K562 (cell line): ENCODE measurements at regions not wholly inside any gene's neighbourhood (a gene's known extent, or its start where the extent isn't known, plus 50 kb on each side); places are given as distances from the start of the nearest gene placed in this dataset.

Experiments
- ATAC-seq: fragments of 200-7000 bp; cut with Tn5 transposase; 3 replicates; pipeline ENCODE4 v1.9.1; 2020; ENCODE audit warnings: moderate library complexity
- BruUV-seq: library from RNA; stranded (reverse); fragments of 400-500 nt; replicated peaks from 2 replicates; lab custom pipeline; 2021; lab: Mats Ljungman, UMichigan
- CTCF ChIA-PET: fragments of 300-600 bp; formaldehyde crosslinking; extraction: SDS; loops from one replicate; lab custom pipeline; 2021; ENCODE audit warnings: low intra/inter-chr PET ratio; lab: Yijun Ruan, JAX
- POLR2A ChIA-PET: fragments of 300-600, 350-650 bp; sonication (Branson Sonifier 250); formaldehyde crosslinking; extraction: SDS; loops from one replicate; lab custom pipeline; 2021; ENCODE audit warnings: antibody characterized with exemption, inconsistent platforms; lab: Yijun Ruan, JAX
- DNase-seq, 4 experiments: peaks; one replicate each; pipeline versions ENCODE4 v3.0.0 to v3.0.0-alpha.2; 2011 to 2018; ENCODE audit warnings: low spot score in 3 of 4, mixed read lengths in 3 of 4; ENCODE audit errors: extremely low read depth in 1 of 4
- FAIRE-seq: peaks from 2 replicates; lab custom pipeline; 2011; peaks lifted over from hg19 to GRCh38; lab: Jason Lieb, UNC
- H2AFZ ChIP-seq: 2 replicates; pipeline ENCODE4 v1.6.0; 2011; ENCODE audit warnings: low read depth, low read length, control low read depth, inconsistent platforms
- H3K27ac ChIP-seq: fragments of 200-600 bp; 3 replicates; pipeline ENCODE4 v1.8.0; 2011; ENCODE audit warnings: low read depth, mild to moderate bottlenecking, control low read depth, inconsistent platforms, low read length, moderate library complexity, mixed read lengths; ENCODE audit errors: extremely low read depth
- H3K27me3 ChIP-seq, 2 experiments: fragments of 300-600 bp in 1 of 2; 2 replicates in 1 of 2; 3 replicates in 1 of 2; pipeline versions ENCODE4 v1.6.0 to v1.8.0; 2011; ENCODE audit warnings: inconsistent platforms in 2 of 2, low read length in 2 of 2, mild to moderate bottlenecking in 1 of 2, mixed read lengths in 1 of 2, moderate library complexity in 1 of 2; ENCODE audit not compliant: control insufficient read depth in 2 of 2, insufficient read depth in 2 of 2
- H3K36me3 ChIP-seq: fragments of 300-600 bp; 3 replicates; pipeline ENCODE4 v1.8.0; 2011; ENCODE audit warnings: mild to moderate bottlenecking, low read length, inconsistent platforms; ENCODE audit not compliant: control insufficient read depth, insufficient read depth
- H3K4me1 ChIP-seq, 2 experiments: fragments of 200-600 bp in 1 of 2; replicated peaks in 1 of 2; 2 replicates in 1 of 2; 3 replicates in 1 of 2; pipeline versions ENCODE4 v1.5.1 to v1.8.0; 2011; ENCODE audit warnings: inconsistent platforms in 2 of 2, low read length in 2 of 2, mild to moderate bottlenecking in 1 of 2, mixed read lengths in 1 of 2, moderate library complexity in 1 of 2; ENCODE audit not compliant: control insufficient read depth in 2 of 2, insufficient read depth in 2 of 2
- H3K4me2 ChIP-seq: 2 replicates; pipeline ENCODE4 v1.6.1; 2011; ENCODE audit warnings: low read length, control low read depth, inconsistent platforms, mixed read lengths; ENCODE audit not compliant: insufficient read depth
- H3K4me3 ChIP-seq: fragments of 200-600 bp; sonication (generic), shearing (Covaris generic); 2 replicates; pipeline ENCODE4 v1.5.1; 2016; ENCODE audit warnings: control low read depth, inconsistent platforms
- H3K79me2 ChIP-seq: fragments of 200-600 bp; 3 replicates; pipeline ENCODE4 v1.8.0; 2011; ENCODE audit warnings: low read length, inconsistent platforms; ENCODE audit not compliant: control insufficient read depth, insufficient read depth
- H3K9ac ChIP-seq, 2 experiments: 2 replicates each; pipeline versions ENCODE4 v1.6.0 to v1.6.1; 2011; ENCODE audit warnings: low read depth in 2 of 2, low read length in 2 of 2, control low read depth in 1 of 2, inconsistent platforms in 1 of 2, mild to moderate bottlenecking in 1 of 2, mixed read lengths in 1 of 2; ENCODE audit not compliant: insufficient read depth in 1 of 2
- H3K9me1 ChIP-seq: one replicate; pipeline ENCODE4 v1.6.0; 2011; ENCODE audit warnings: inconsistent platforms, mild to moderate bottlenecking, low read length, moderate library complexity; ENCODE audit not compliant: control insufficient read depth, insufficient read depth
- H3K9me3 ChIP-seq: replicated peaks from 2 replicates; pipeline ENCODE4 v1.5.1; 2011; ENCODE audit warnings: low read depth, low read length, inconsistent platforms; ENCODE audit not compliant: control insufficient read depth, insufficient read depth
- H4K20me1 ChIP-seq: replicated peaks from 2 replicates; pipeline ENCODE4 v1.6.1; 2011; ENCODE audit warnings: low read length, inconsistent platforms, mixed read lengths; ENCODE audit not compliant: control insufficient read depth, insufficient read depth
- ARID3B ChIP-seq: fragments of 250-450 bp; sonication (Bioruptor Pico); IDR thresholded peaks from 2 replicates; pipeline ENCODE4 v1.4.0; 2020; ENCODE audit warnings: borderline replicate concordance
- DACH1 ChIP-seq: fragments of 450-650 bp; IDR thresholded peaks from 2 replicates; pipeline ENCODE4 v1.6.1; 2018; ENCODE audit not compliant: partially characterized antibody
- ETS1 ChIP-seq: conservative IDR thresholded peaks from 2 replicates; pipeline ENCODE4 v1.6.1; 2011; ENCODE audit warnings: low read depth, mild to moderate bottlenecking, low read length; ENCODE audit not compliant: control insufficient read depth
- HOXB6 ChIP-seq: fragments of 250-450 bp; sonication (Bioruptor Pico); IDR thresholded peaks from 2 replicates; pipeline ENCODE4 v1.5.1; 2022; ENCODE audit warnings: mild to moderate bottlenecking, borderline replicate concordance
- IRF2 ChIP-seq: sonication (generic); formaldehyde crosslinking; IDR thresholded peaks from 2 replicates; pipeline ENCODE4 v1.8.1; 2022; ENCODE audit warnings: mild to moderate bottlenecking, missing genetic modification reagents
- KDM2B ChIP-seq: fragments of 250-450 bp; sonication (Bioruptor Pico); IDR thresholded peaks from 2 replicates; pipeline ENCODE4 v1.8.0; 2021; ENCODE audit warnings: mild to moderate bottlenecking, moderate library complexity
- MTA3 ChIP-seq: fragments of 450-650 bp; formaldehyde crosslinking; IDR thresholded peaks from 2 replicates; pipeline ENCODE4 v1.6.1; 2017; ENCODE audit warnings: mild to moderate bottlenecking, borderline replicate concordance
- NFXL1 ChIP-seq: fragments of 450-650 bp; formaldehyde crosslinking; IDR thresholded peaks from 2 replicates; pipeline ENCODE4 v1.4.0; 2021; ENCODE audit warnings: mild to moderate bottlenecking
- PHTF2 ChIP-seq: fragments of 250-450 bp; sonication (Bioruptor Pico); IDR thresholded peaks from 2 replicates; pipeline ENCODE4 v1.5.0; 2021; ENCODE audit warnings: mild to moderate bottlenecking
- POLR2A ChIP-seq: fragments of 450-650 bp; conservative IDR thresholded peaks from 2 replicates; pipeline ENCODE4 v1.6.1; 2016
- RBM15 ChIP-seq: fragments of 200-400 bp; formaldehyde crosslinking; IDR thresholded peaks from 2 replicates; pipeline ENCODE4 v1.6.1; 2018; ENCODE audit warnings: mild to moderate bottlenecking, low read length, moderate library complexity; ENCODE audit not compliant: insufficient read depth
- THRAP3 ChIP-seq: fragments of 450-650 bp; IDR thresholded peaks from 2 replicates; pipeline ENCODE4 v1.6.1; 2016; ENCODE audit warnings: mild to moderate bottlenecking, inconsistent platforms, borderline replicate concordance
- ZNF212 ChIP-seq: fragments of 450-650 bp; formaldehyde crosslinking; IDR thresholded peaks from 2 replicates; pipeline ENCODE4 v1.4.0; 2020; ENCODE audit warnings: mild to moderate bottlenecking
- ZNF24 ChIP-seq: fragments of 450-650 bp; IDR thresholded peaks from 2 replicates; pipeline ENCODE4 v1.6.1; 2016
- ZNF398 ChIP-seq: fragments of 250-450 bp; sonication (Bioruptor Pico); IDR thresholded peaks from 2 replicates; pipeline ENCODE4 v1.8.0; 2021; ENCODE audit warnings: moderate library complexity, mild to moderate bottlenecking, inconsistent platforms
- ZNF57 ChIP-seq: fragments of 450-650 bp; formaldehyde crosslinking; IDR thresholded peaks from 2 replicates; pipeline ENCODE4 v1.4.0; 2020; ENCODE audit warnings: mild to moderate bottlenecking, moderate library complexity
- ZNF589 ChIP-seq: fragments of 200-800 bp; sonication (Bioruptor generic); IDR thresholded peaks from 2 replicates; pipeline ENCODE4 v1.6.1; 2016; ENCODE audit warnings: low read depth, missing genetic modification characterization, missing compliant biosample characterization
- ZSCAN29 ChIP-seq: fragments of 450-650 bp; IDR thresholded peaks from 2 replicates; pipeline ENCODE4 v1.6.1; 2017
- WGBS: fragments of 100-300 bp; shearing (Covaris generic); methylation state at CpG from one replicate; pipeline ENCODE4 v1.1.6; 2016; ENCODE audit warnings: low coverage, mixed read lengths; ENCODE audit not compliant: insufficient coverage; ENCODE audit errors: missing lambda C conversion rate; 5-methylcytosine and 5-hydroxymethylcytosine counted together
- in situ Hi-C: fragments of 300-500 bp; cut with MboI; formaldehyde crosslinking; loops from 4 replicates; pipeline ENCODE4 v1.15.0; 2018; ENCODE audit warnings: inconsistent platforms, mixed read lengths
- intact Hi-C: fragments of 100-400 bp; cut with micrococcal nuclease; formaldehyde crosslinking; loops from 2 replicates; pipeline ENCODE4 v1.14.2; 2022

- TF ChIP-seq ZNF398 (CRISPR knock-in tag) = no peak
- TF ChIP-seq ZNF24 = no peak
- TF ChIP-seq DACH1 = no peak
- TF ChIP-seq, all 486 proteins: peak for 0
Observed at GRCh38 chr1:76724816-76725215, 142.5 kb upstream of the ST6GALNAC5 start (continued).

DNA sequence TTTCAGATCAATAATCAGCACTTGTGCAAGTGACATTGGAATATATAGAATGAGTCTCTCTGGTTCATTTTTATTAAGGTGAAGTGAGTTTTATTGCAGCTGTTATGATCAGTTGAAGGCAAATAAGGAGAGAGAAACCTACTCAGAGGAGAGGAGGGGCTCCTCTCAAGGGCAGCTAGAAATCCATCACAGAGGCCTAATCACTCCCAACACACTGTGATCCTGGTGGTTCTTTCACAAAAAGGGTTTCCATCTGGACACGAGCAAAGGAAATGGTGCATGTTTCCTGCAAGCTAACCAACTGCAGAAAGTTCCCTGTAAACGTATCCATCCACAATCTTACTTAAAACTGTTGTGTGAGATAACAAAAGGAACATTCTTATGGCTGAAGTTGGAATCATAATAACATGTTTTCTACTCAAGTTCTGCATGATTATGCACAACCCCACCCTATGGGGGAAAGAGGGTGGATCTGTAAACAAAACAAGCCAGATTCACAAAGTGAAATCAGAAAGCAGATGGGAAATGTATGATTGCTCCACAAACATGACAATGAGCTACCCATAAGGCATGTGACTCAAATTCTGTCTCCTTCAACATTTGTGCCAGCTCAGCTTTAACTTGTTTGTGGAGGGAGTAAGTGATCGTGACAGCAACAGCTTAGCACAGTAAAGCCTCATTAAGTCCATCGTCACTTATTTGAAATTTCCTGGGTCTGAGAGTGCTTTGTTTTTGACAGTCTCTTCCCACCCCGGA is 141.2 kb upstream of the ST6GALNAC5 start:
- ChIA-PET POLR2A (no interaction called here), CTCF (no interaction called here)
- H3K4me3 ChIP-seq = no peak overlapping the region
- H3K27ac ChIP-seq = no peak overlapping the region
- DNase-seq = no peak
- no peak overlapping the region for H3K9ac ChIP-seq
- no peaks in the 10 kb centered on the region for H3K4me1 ChIP-seq
- H4K20me1 ChIP-seq = no peaks in the 10 kb centered on the region
- in situ Hi-C loops = no loop called here
- H3K79me2 ChIP-seq = no peaks in the 10 kb centered on the region
- H3K4me2 ChIP-seq = no peak overlapping the region
- BruUV-seq = no TSS peak
- H3K36me3 ChIP-seq = no peaks in the 10 kb centered on the region
- intact Hi-C loops = no loop called here
- no peaks in the 10 kb centered on the region for H3K9me1 ChIP-seq
- 1% methylated on average over 5 of the region's 5 CpGs for WGBS
- no peak overlapping the region for H2AFZ ChIP-seq
- H3K9me3 ChIP-seq = no peaks in the 10 kb centered on the region
- no peak for ATAC-seq
- no peaks in the 10 kb centered on the region for H3K27me3 ChIP-seq
- no peak for FAIRE-seq
- TF ChIP-seq ARID3B (CRISPR knock-in tag) (no peak), RBM15 (no peak), KDM2B (CRISPR knock-in tag) (no peak), ZNF212 (no peak), MTA3 (no peak), HOXB6 (CRISPR knock-in tag) (no peak), ZNF57 (CRISPR knock-in tag) (no peak), POLR2A (no peak), PHTF2 (CRISPR knock-in tag) (no peak), ZNF589 (no peak), NFXL1 (CRISPR knock-in tag) (no peak), ETS1 (no peak), THRAP3 (no peak), ZSCAN29 (no peak), IRF2 (CRISPR knock-in tag) (no peak)
